Uterus (tissue), 2 donors: ENCODE measurements at regions not wholly inside any gene's neighbourhood (a gene's known extent, or its start where the extent isn't known, plus 50 kb on each side); places are given as distances from the start of the nearest gene placed in this dataset.

Experiments used
- CTCF ChIP-seq, 4 experiments: fragments of 200-600 bp in 2 of 4; fragments of 450-650 bp in 2 of 4; sonication (generic) in 2 of 4; IDR thresholded peaks; one replicate each; pipeline ENCODE4 v1.5.1; 2016 to 2019; ENCODE audit warnings: antibody characterized with exemption in 4 of 4, mild to moderate bottlenecking in 2 of 4, moderate library complexity in 1 of 4
- POLR2A ChIP-seq, 2 donors: fragments of 450-650 bp; IDR thresholded peaks; one replicate each; pipeline ENCODE4 v1.6.1; 2016; ENCODE audit warnings: antibody characterized with exemption in 2 of 2, mild to moderate bottlenecking in 1 of 2, moderate library complexity in 1 of 2

- TF ChIP-seq CTCF (IDR thresholded peaks at IDR 0.05) (no peak), POLR2A (IDR thresholded peaks at IDR 0.05) (no peak)
Observed at GRCh38 chr11:97977726-97978125, 1043.0 kb upstream of the CNTN5 start.
